Spleen (tissue), 7 donors: ENCODE measurements at regions not wholly inside any gene's neighbourhood (a gene's known extent, or its start where the extent isn't known, plus 50 kb on each side); places are given as distances from the start of the nearest gene placed in this dataset.

Experiments
- CTCF ChIP-seq, 11 experiments: fragments of 200-600 bp in 7 of 11; fragments of 450-650 bp in 4 of 11; sonication (generic) in 4 of 11; IDR thresholded peaks in 8 of 11; conservative IDR thresholded peaks in 3 of 11; 1 replicate in 7 of 11; 2 replicates in 4 of 11; pipeline versions ENCODE4 v1.4.0 to v1.8.0; 2016 to 2021; ENCODE audit warnings: antibody characterized with exemption in 11 of 11, inconsistent platforms in 4 of 11, mild to moderate bottlenecking in 1 of 11
- POLR2A ChIP-seq, 3 donors: fragments of 450-650 bp; IDR thresholded peaks; one replicate each; pipeline ENCODE4 v1.5.1; 2017; ENCODE audit warnings: antibody characterized with exemption in 3 of 3, mild to moderate bottlenecking in 1 of 3
- POLR2AphosphoS5 ChIP-seq, 3 donors: sonication (generic); formaldehyde crosslinking; IDR thresholded peaks; one replicate each; pipeline ENCODE4 v1.5.1; 2017; ENCODE audit warnings: antibody characterized with exemption in 3 of 3
- donor health status: DM: no; HTN: no; CAD: no; lungs with moderate emphysema.
- donor health status: DM: no; HTN: no; CAD: no.
- donor health status: DM: no; HTN: no; CAD: no.

DNA sequence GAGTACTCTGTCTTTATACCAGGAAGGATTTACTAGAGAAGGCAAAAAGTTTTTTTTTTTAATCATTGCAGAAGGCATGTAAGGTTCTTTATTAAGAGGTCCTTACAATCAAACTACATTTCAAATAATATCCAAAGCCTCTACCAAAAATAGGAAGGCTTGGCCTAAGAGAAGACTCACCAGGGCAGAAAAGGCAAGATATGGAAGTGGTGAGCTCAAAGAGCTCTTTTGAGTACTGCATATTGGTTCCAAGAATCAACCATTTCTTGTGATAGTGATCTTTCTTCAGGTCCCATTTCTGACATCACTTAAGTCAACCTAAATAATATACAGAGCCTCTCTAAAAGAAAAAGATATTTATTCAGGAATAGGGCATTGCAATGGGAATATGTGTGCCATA is 153.2 kb downstream of the FASLG start:
- TF ChIP-seq CTCF (IDR thresholded peaks at IDR 0.05 in 8 of 11, conservative IDR thresholded peaks at IDR 0.05 in 3 of 11) (no peak), POLR2A (IDR thresholded peaks at IDR 0.05) (no peak), POLR2AphosphoS5 (IDR thresholded peaks at IDR 0.05) (no peak)
